ENCODE measurements at regions not wholly inside any gene's neighbourhood (a gene's known extent, or its start where the extent isn't known, plus 50 kb on each side); places are given as distances from the start of the nearest gene placed in this dataset.

DNA sequence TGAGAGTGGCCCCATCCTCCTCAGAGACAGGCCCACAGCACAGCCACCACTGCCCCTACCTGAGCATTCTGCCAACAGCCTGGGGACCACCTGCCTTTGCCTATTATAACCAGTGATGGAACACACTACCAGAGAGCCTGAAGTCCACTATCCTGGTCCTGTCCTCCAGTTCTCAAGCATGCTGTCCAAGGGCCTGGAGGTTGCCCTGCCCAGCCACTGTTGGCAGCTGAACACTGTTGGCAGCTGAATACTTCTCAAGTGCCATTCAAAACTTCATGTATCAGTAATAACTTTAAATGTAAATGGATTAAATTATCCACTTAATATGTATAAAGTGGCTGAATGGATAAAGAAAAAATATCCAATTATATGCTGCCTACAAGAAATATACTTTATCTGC is 194.3 kb upstream of the JADE1 start:
- CTCF ChIA-PET = interaction anchor here (1.0 kb wide), 1 partner anchor 21 kb away, joined by 3 read pairs; no protein-coding TSS in a partner anchor
- Histone ChIP-seq H3K4me3 (ENCODE audit: low read depth, low read length) (no peak overlapping the region), H3K4me1 (ENCODE audit: control insufficient read depth, insufficient read depth, low read length) (no peaks in the 10 kb centered on the region), H3K36me3 (ENCODE audit: control insufficient read depth in 2 of 2, insufficient read depth in 1 of 2, low read length in 2 of 2) (no peaks in the 10 kb centered on the region), H3K9me3 (ENCODE audit: control insufficient read depth, insufficient read depth, low read depth, low read length) (no peaks in the 10 kb centered on the region), H3K27ac (ENCODE audit: extremely low read depth, low read depth, low read length) (no peak overlapping the region)
- TF ChIP-seq, protein P1, sequence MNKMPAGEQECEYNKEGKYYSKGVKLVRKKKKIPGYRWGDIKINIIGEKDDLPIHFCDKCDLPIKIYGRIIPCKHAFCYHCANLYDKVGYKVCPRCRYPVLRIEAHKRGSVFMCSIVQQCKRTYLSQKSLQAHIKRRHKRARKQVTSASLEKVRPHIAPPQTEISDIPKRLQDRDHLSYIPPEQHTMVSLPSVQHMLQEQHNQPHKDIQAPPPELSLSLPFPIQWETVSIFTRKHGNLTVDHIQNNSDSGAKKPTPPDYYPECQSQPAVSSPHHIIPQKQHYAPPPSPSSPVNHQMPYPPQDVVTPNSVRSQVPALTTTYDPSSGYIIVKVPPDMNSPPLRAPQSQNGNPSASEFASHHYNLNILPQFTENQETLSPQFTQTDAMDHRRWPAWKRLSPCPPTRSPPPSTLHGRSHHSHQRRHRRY (tag by site-specific recombination; IDR thresholded peaks at IDR 0.05) = no peak
- TF ChIP-seq, protein P2, sequence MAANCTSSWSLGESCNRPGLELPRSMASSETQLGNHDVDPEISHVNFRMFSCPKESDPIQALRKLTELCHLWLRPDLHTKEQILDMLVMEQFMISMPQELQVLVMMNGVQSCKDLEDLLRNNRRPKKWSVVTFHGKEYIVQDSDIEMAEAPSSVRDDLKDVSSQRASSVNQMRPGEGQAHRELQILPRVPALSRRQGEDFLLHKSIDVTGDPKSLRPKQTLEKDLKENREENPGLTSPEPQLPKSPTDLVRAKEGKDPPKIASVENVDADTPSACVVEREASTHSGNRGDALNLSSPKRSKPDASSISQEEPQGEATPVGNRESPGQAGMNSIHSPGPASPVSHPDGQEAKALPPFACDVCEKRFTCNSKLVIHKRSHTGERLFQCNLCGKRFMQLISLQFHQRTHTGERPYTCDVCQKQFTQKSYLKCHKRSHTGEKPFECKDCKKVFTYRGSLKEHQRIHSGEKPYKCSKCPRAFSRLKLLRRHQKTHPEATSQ (tag by site-specific recombination; IDR thresholded peaks at IDR 0.05) = no peak
- TF ChIP-seq, protein P3, sequence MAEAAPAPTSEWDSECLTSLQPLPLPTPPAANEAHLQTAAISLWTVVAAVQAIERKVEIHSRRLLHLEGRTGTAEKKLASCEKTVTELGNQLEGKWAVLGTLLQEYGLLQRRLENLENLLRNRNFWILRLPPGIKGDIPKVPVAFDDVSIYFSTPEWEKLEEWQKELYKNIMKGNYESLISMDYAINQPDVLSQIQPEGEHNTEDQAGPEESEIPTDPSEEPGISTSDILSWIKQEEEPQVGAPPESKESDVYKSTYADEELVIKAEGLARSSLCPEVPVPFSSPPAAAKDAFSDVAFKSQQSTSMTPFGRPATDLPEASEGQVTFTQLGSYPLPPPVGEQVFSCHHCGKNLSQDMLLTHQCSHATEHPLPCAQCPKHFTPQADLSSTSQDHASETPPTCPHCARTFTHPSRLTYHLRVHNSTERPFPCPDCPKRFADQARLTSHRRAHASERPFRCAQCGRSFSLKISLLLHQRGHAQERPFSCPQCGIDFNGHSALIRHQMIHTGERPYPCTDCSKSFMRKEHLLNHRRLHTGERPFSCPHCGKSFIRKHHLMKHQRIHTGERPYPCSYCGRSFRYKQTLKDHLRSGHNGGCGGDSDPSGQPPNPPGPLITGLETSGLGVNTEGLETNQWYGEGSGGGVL (tag by site-specific recombination; IDR thresholded peaks at IDR 0.05) = no peak
- TF ChIP-seq ZBTB1 (tag by site-specific recombination; IDR thresholded peaks at IDR 0.05) (no peak), ZNF623 (tag by site-specific recombination; IDR thresholded peaks at IDR 0.05) (no peak), ZNF211 (tag by site-specific recombination; IDR thresholded peaks at IDR 0.05; ENCODE audit: low read depth) (no peak), ZNF184 (tag by site-specific recombination; IDR thresholded peaks at IDR 0.05) (no peak), ZNF610 (tag by site-specific recombination; IDR thresholded peaks at IDR 0.05; ENCODE audit: borderline replicate concordance) (no peak), KLF9 (tag by site-specific recombination; IDR thresholded peaks at IDR 0.05; ENCODE audit: low read depth) (no peak)
- POLR2A ChIA-PET = no interaction called here

DNA sequence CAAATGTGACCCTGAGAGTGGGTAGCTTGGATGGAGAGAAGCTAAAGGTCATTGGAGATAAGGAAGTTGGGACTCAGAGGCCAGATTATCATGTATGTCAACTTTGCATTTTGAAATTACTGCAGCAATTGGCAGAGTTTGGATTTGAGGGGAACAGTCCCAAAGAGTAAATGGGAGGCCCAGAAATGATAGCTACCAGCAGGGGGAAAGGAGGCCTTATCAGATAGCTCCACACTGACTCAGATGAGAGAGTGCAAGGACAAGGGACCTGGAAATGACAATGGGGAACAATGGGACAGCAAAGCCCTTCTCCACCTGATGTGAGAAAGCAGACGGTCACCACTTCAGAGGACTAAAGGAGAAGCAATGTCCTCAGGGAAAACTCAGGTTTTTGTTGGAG is 201.5 kb upstream of the JADE1 start:
- no peak overlapping the region for H3K27ac ChIP-seq (ENCODE audit: extremely low read depth, low read depth, low read length)
- no peaks in the 10 kb centered on the region for H3K9me3 ChIP-seq (ENCODE audit: control insufficient read depth, insufficient read depth, low read depth, low read length)
- no peak overlapping the region for H3K4me3 ChIP-seq (ENCODE audit: low read depth, low read length)
- POLR2A ChIA-PET = no interaction called here
- no peaks in the 10 kb centered on the region for H3K4me1 ChIP-seq (ENCODE audit: control insufficient read depth, insufficient read depth, low read length)
- TF ChIP-seq ZXDB (tag by site-specific recombination; IDR thresholded peaks at IDR 0.05) = no peak
- TF ChIP-seq ZNF473 (tag by site-specific recombination; IDR thresholded peaks at IDR 0.05) = no peak
- TF ChIP-seq ZNF174 (tag by site-specific recombination; IDR thresholded peaks at IDR 0.05) = no peak
- no peak for TF ChIP-seq ZNF830 (tag by site-specific recombination; IDR thresholded peaks at IDR 0.05; ENCODE audit: low read depth)
- TF ChIP-seq, protein P4, sequence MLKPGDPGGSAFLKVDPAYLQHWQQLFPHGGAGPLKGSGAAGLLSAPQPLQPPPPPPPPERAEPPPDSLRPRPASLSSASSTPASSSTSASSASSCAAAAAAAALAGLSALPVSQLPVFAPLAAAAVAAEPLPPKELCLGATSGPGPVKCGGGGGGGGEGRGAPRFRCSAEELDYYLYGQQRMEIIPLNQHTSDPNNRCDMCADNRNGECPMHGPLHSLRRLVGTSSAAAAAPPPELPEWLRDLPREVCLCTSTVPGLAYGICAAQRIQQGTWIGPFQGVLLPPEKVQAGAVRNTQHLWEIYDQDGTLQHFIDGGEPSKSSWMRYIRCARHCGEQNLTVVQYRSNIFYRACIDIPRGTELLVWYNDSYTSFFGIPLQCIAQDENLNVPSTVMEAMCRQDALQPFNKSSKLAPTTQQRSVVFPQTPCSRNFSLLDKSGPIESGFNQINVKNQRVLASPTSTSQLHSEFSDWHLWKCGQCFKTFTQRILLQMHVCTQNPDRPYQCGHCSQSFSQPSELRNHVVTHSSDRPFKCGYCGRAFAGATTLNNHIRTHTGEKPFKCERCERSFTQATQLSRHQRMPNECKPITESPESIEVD (tag by site-specific recombination; IDR thresholded peaks at IDR 0.05) = no peak
- no peak for TF ChIP-seq ZNF555 (tag by site-specific recombination; conservative IDR thresholded peaks at IDR 0.05)
- TF ChIP-seq ZNF121 (tag by site-specific recombination; IDR thresholded peaks at IDR 0.05) = no peak
- no peak for TF ChIP-seq HOXA7 (CRISPR knock-in tag; IDR thresholded peaks at IDR 0.05; ENCODE audit: borderline replicate concordance)
- CTCF ChIA-PET = no interaction called here
- H3K36me3 ChIP-seq (ENCODE audit: control insufficient read depth in 2 of 2, insufficient read depth in 1 of 2, low read length in 2 of 2) = no peaks in the 10 kb centered on the region

DNA sequence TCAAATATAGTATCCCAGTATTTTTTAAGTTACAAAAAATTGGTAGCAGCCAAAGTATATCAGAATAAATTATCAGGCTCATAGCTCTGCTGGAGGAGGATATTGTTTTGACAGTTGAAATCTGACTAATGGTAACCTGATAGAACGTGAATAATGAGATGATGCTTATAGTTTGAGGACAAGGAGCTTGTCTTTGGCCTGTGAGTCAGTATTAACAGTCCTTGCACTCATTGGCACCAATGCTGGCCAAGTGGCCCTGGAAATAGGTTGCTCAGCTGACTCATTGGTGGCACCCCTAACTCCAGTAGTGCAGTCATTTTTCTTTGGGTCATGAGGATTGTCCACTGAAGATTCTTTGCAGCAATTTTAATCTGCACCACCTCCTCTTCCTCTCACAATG is 203.3 kb upstream of the JADE1 start:
- Histone ChIP-seq H3K27ac (ENCODE audit: extremely low read depth, low read depth, low read length) (no peak overlapping the region), H3K4me1 (ENCODE audit: control insufficient read depth, insufficient read depth, low read length) (no peaks in the 10 kb centered on the region), H3K36me3 (ENCODE audit: control insufficient read depth in 2 of 2, insufficient read depth in 1 of 2, low read length in 2 of 2) (no peaks in the 10 kb centered on the region), H3K9me3 (ENCODE audit: control insufficient read depth, insufficient read depth, low read depth, low read length) (no peaks in the 10 kb centered on the region), H3K4me3 (ENCODE audit: low read depth, low read length) (no peak overlapping the region)
- CTCF ChIA-PET = interaction anchor here (0.5 kb wide), 1 partner anchor 193 kb away, joined by 3 read pairs; no protein-coding TSS in a partner anchor
- POLR2A ChIA-PET = no interaction called here
- no peak for TF ChIP-seq ZNF138 (tag by site-specific recombination; IDR thresholded peaks at IDR 0.05; ENCODE audit: borderline replicate concordance)
- no peak for TF ChIP-seq ZNF610 (tag by site-specific recombination; IDR thresholded peaks at IDR 0.05; ENCODE audit: borderline replicate concordance)
- TF ChIP-seq, protein P5, sequence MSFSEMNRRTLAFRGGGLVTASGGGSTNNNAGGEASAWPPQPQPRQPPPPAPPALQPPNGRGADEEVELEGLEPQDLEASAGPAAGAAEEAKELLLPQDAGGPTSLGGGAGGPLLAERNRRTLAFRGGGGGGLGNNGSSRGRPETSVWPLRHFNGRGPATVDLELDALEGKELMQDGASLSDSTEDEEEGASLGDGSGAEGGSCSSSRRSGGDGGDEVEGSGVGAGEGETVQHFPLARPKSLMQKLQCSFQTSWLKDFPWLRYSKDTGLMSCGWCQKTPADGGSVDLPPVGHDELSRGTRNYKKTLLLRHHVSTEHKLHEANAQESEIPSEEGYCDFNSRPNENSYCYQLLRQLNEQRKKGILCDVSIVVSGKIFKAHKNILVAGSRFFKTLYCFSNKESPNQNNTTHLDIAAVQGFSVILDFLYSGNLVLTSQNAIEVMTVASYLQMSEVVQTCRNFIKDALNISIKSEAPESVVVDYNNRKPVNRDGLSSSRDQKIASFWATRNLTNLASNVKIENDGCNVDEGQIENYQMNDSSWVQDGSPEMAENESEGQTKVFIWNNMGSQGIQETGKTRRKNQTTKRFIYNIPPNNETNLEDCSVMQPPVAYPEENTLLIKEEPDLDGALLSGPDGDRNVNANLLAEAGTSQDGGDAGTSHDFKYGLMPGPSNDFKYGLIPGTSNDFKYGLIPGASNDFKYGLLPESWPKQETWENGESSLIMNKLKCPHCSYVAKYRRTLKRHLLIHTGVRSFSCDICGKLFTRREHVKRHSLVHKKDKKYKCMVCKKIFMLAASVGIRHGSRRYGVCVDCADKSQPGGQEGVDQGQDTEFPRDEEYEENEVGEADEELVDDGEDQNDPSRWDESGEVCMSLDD (tag by site-specific recombination; IDR thresholded peaks at IDR 0.05) = no peak
- TF ChIP-seq, protein P6, sequence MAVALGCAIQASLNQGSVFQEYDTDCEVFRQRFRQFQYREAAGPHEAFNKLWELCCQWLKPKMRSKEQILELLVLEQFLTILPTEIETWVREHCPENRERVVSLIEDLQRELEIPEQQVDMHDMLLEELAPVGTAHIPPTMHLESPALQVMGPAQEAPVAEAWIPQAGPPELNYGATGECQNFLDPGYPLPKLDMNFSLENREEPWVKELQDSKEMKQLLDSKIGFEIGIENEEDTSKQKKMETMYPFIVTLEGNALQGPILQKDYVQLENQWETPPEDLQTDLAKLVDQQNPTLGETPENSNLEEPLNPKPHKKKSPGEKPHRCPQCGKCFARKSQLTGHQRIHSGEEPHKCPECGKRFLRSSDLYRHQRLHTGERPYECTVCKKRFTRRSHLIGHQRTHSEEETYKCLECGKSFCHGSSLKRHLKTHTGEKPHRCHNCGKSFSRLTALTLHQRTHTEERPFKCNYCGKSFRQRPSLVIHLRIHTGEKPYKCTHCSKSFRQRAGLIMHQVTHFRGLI (tag by site-specific recombination; IDR thresholded peaks at IDR 0.05) = no peak
- no peak for TF ChIP-seq ZNF292 (tag by site-specific recombination; IDR thresholded peaks at IDR 0.05; ENCODE audit: borderline replicate concordance, low read depth)
- no peak for TF ChIP-seq ZNF837 (tag by site-specific recombination; IDR thresholded peaks at IDR 0.05)

Measured in HEK293 (cell line).